B cell (primary cell): ENCODE measurements at regions not wholly inside any gene's neighbourhood (a gene's known extent, or its start where the extent isn't known, plus 50 kb on each side); places are given as distances from the start of the nearest gene placed in this dataset.

Source experiments
- CTCF ChIP-seq: fragments of 200-600 bp; IDR thresholded peaks from one replicate; pipeline ENCODE4 v1.8.0; 2022; ENCODE audit warnings: antibody characterized with exemption, mild to moderate bottlenecking
- EZH2 ChIP-seq: IDR thresholded peaks from 2 replicates; pipeline ENCODE4 v1.6.1; 2012; ENCODE audit warnings: borderline replicate concordance, low read depth, mild to moderate bottlenecking, moderate library complexity, low read length; ENCODE audit not compliant: insufficient read depth, poor library complexity, severe bottlenecking

GRCh38 chr4:147025042-147025441, 79.4 kb upstream of the TTC29 start:
- TF ChIP-seq EZH2 (no peak), CTCF (no peak)
